OCI-LY7 (cell line): ENCODE measurements at regions not wholly inside any gene's neighbourhood (a gene's known extent, or its start where the extent isn't known, plus 50 kb on each side); places are given as distances from the start of the nearest gene placed in this dataset.

Experiments used
- CTCF ChIP-seq: fragments of 200-600 bp; sonication (generic); conservative IDR thresholded peaks from 2 replicates; pipeline ENCODE4 v1.5.1; 2014; ENCODE audit warnings: mild to moderate bottlenecking, antibody characterized with exemption, low read length, moderate library complexity, mixed read lengths
- EZH2phosphoT487 ChIP-seq: fragments of 200-600 bp; sonication (generic); IDR thresholded peaks from 2 replicates; pipeline ENCODE4 v1.6.1; 2018; ENCODE audit warnings: low read depth, borderline replicate concordance, mild to moderate bottlenecking, mixed run types, antibody characterized with exemption, low read length, moderate library complexity, mixed read lengths

DNA sequence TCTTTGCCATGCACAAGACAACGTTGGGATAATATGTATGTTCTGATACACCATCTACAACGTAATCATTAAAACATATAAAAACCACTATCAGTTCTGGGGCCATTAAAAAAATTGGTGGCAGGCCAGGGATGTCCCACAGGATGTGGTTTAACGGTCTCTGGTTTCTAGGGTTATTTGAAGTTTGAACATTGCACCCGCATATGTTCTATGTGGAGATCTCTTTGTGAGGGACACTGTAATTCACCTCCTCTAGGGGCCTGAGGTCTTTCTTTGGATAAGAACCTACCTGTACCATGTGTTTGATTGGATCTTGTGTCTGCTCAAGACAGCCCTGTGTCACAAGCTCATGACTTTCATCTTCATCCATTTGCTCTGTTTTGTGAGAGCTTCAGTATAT lies 73.2 kb downstream of the GGTLC2 start:
- TF ChIP-seq CTCF = no peak
- no peak for TF ChIP-seq EZH2phosphoT487
